Right lobe of liver (tissue), 4 donors: ENCODE measurements at regions not wholly inside any gene's neighbourhood (a gene's known extent, or its start where the extent isn't known, plus 50 kb on each side); places are given as distances from the start of the nearest gene placed in this dataset.

Source experiments
- CTCF ChIP-seq, 4 donors: fragments of 200-600 bp in 3 of 4; fragments of 450-650 bp in 1 of 4; IDR thresholded peaks; one replicate each; pipeline versions ENCODE4 v1.5.1 to v1.8.0; 2016 to 2022; ENCODE audit warnings: antibody characterized with exemption in 4 of 4, mild to moderate bottlenecking in 2 of 4
- POLR2A ChIP-seq: fragments of 450-650 bp; IDR thresholded peaks from one replicate; pipeline ENCODE4 v1.6.1; 2017; ENCODE audit warnings: antibody characterized with exemption, mild to moderate bottlenecking
- donor health status: DM: no; HTN: no; CAD: no.
- donor health status: DM: no; HTN: no; CAD: no.
- donor health status: DM: no; HTN: yes; CAD: no.

- no peak for TF ChIP-seq CTCF (IDR thresholded peaks at IDR 0.05)
- no peak for TF ChIP-seq POLR2A
Observed at GRCh38 chr1:157348538-157349480, 203.5 kb downstream of the FCRL5 start.
